Hepatocyte (in vitro differentiated cells): ENCODE measurements at regions not wholly inside any gene's neighbourhood (a gene's known extent, or its start where the extent isn't known, plus 50 kb on each side); places are given as distances from the start of the nearest gene placed in this dataset.

Experiments
- EZH2phosphoT487 ChIP-seq: fragments of 200-600 bp; sonication (generic); IDR thresholded peaks from one replicate; pipeline ENCODE4 v1.6.1; 2018; ENCODE audit warnings: antibody characterized with exemption, mild to moderate bottlenecking, low read depth, moderate library complexity; ENCODE audit not compliant: unreplicated experiment, severe bottlenecking
- TF ChIP-seq, protein P1 (sequence below): fragments of 200-600 bp; sonication (generic); IDR thresholded peaks from 2 replicates; pipeline ENCODE4 v1.5.1; 2016; ENCODE audit warnings: antibody characterized with exemption, mild to moderate bottlenecking; ENCODE audit not compliant: poor library complexity

DNA sequence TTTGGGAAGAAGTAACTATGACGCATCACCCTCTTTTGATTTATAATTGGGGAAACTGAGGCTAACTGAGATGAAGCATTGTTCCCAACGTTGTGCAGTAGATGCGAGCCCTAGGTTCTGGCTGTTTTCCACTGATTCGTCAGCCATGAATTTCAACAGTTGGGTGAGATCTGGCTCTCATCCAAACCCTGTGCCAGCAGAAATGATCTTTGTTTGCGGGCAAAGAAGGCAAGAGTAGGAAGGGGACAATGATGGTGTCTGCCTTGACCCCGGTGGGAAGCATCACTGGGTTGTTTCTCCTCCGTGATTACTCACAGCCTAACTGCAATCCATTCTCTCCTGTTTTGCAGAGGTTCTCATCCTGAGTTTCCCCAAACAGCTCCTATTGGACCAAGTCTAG is 142.3 kb downstream of the MIS18A start:
- TF ChIP-seq, protein P1, sequence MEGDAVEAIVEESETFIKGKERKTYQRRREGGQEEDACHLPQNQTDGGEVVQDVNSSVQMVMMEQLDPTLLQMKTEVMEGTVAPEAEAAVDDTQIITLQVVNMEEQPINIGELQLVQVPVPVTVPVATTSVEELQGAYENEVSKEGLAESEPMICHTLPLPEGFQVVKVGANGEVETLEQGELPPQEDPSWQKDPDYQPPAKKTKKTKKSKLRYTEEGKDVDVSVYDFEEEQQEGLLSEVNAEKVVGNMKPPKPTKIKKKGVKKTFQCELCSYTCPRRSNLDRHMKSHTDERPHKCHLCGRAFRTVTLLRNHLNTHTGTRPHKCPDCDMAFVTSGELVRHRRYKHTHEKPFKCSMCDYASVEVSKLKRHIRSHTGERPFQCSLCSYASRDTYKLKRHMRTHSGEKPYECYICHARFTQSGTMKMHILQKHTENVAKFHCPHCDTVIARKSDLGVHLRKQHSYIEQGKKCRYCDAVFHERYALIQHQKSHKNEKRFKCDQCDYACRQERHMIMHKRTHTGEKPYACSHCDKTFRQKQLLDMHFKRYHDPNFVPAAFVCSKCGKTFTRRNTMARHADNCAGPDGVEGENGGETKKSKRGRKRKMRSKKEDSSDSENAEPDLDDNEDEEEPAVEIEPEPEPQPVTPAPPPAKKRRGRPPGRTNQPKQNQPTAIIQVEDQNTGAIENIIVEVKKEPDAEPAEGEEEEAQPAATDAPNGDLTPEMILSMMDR: no peak
- no peak for TF ChIP-seq EZH2phosphoT487
